ENCODE measurements at regions not wholly inside any gene's neighbourhood (a gene's known extent, or its start where the extent isn't known, plus 50 kb on each side); places are given as distances from the start of the nearest gene placed in this dataset.

DNA sequence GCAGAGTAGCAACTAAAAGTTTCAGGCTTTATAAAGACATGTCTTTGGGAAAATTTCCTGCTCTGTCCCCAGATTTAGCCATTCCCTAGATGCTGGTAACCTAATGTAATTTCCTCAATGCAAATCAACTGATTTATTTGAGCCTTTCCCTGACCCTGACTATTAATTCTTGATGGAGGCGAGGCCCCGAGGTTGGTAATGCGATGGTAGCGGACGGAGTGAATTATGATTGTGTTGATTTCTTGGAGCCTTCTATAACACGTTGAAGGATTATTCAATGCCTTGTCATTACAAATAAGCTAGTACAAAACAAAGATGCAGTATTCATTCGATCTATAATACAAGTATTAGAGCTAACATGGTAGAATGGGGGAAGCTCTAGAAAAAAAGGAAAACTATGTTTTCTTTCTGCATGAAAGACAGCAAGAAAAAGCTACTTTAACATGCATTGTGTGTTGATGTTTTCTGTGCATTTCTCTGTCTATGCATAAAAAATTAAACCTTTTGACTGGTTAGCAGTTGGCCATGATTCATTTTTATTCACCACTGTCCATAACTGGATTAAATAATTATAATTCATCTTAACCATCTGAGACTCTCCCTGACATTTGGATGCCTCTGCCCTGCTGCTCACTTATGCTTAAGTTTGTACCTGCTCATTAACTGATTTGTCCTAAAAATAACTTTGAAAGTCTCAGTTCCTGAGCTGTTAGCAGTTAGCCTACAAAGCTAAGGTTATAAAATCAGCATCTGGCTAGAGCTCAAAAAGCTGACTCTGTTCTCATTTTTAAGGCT is 490.2 kb upstream of the NUDT12 start:
- Histone ChIP-seq H3K9me2 (ENCODE audit: low read depth, low read length) (no peaks in the 10 kb centered on the region), H3K79me2 (ENCODE audit: insufficient read depth, low read length) (no peaks in the 10 kb centered on the region), H3K4me2 (ENCODE audit: low read length) (no peak overlapping the region), H3F3A (ENCODE audit: insufficient read depth, low read length) (no peaks in the 10 kb centered on the region), H3K27ac (ENCODE audit: low read depth, low read length, poor library complexity, severe bottlenecking) (no peak overlapping the region), H3K4me3 (ENCODE audit: low read depth, low read length, poor library complexity, severe bottlenecking) (no peak overlapping the region), H2AFZ (ENCODE audit: low read length) (no peak overlapping the region), H3K9me3 (ENCODE audit: low read length) (no peaks in the 10 kb centered on the region), H3K4me1 (ENCODE audit: insufficient read depth, low read length, severe bottlenecking) (no peaks in the 10 kb centered on the region), H3K9ac (ENCODE audit: low read length) (no peak overlapping the region), H3K27me3 (ENCODE audit: insufficient read depth, low read length) (no peaks in the 10 kb centered on the region), H3K36me3 (ENCODE audit: insufficient read depth, low read length) (no peaks in the 10 kb centered on the region), H4K20me1 (ENCODE audit: insufficient read depth, low read length) (no peaks in the 10 kb centered on the region)
- no peak for TF ChIP-seq EZH2 (IDR thresholded peaks at IDR 0.05; ENCODE audit: borderline replicate concordance, low read length)
- TF ChIP-seq, protein P1, sequence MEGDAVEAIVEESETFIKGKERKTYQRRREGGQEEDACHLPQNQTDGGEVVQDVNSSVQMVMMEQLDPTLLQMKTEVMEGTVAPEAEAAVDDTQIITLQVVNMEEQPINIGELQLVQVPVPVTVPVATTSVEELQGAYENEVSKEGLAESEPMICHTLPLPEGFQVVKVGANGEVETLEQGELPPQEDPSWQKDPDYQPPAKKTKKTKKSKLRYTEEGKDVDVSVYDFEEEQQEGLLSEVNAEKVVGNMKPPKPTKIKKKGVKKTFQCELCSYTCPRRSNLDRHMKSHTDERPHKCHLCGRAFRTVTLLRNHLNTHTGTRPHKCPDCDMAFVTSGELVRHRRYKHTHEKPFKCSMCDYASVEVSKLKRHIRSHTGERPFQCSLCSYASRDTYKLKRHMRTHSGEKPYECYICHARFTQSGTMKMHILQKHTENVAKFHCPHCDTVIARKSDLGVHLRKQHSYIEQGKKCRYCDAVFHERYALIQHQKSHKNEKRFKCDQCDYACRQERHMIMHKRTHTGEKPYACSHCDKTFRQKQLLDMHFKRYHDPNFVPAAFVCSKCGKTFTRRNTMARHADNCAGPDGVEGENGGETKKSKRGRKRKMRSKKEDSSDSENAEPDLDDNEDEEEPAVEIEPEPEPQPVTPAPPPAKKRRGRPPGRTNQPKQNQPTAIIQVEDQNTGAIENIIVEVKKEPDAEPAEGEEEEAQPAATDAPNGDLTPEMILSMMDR (IDR thresholded peaks at IDR 0.05; ENCODE audit: low read length), result no peak

- H3K9me3 ChIP-seq (ENCODE audit: low read length), result no peaks in the 10 kb centered on the region
- no peaks in the 10 kb centered on the region for H3F3A ChIP-seq (ENCODE audit: insufficient read depth, low read length)
- H3K4me1 ChIP-seq (ENCODE audit: insufficient read depth, low read length, severe bottlenecking), result no peaks in the 10 kb centered on the region
- no peaks in the 10 kb centered on the region for H4K20me1 ChIP-seq (ENCODE audit: insufficient read depth, low read length)
- H3K4me2 ChIP-seq (ENCODE audit: low read length), result no peak overlapping the region
- no peaks in the 10 kb centered on the region for H3K36me3 ChIP-seq (ENCODE audit: insufficient read depth, low read length)
- no peaks in the 10 kb centered on the region for H3K9me2 ChIP-seq (ENCODE audit: low read depth, low read length)
- H3K9ac ChIP-seq (ENCODE audit: low read length), result no peak overlapping the region
- no peak overlapping the region for H2AFZ ChIP-seq (ENCODE audit: low read length)
- TF ChIP-seq, protein P1 (IDR thresholded peaks at IDR 0.05; ENCODE audit: low read length), result no peak
- no peak for TF ChIP-seq EZH2 (IDR thresholded peaks at IDR 0.05; ENCODE audit: borderline replicate concordance, low read length)
- H3K4me3 ChIP-seq (ENCODE audit: low read depth, low read length, poor library complexity, severe bottlenecking), result no peak overlapping the region
- no peaks in the 10 kb centered on the region for H3K27me3 ChIP-seq (ENCODE audit: insufficient read depth, low read length)
- no peaks in the 10 kb centered on the region for H3K79me2 ChIP-seq (ENCODE audit: insufficient read depth, low read length)
- H3K27ac ChIP-seq (ENCODE audit: low read depth, low read length, poor library complexity, severe bottlenecking), result no peak overlapping the region
Measured at GRCh38 chr5:104050436-104050835, 487.8 kb upstream of the NUDT12 start.

- Histone ChIP-seq H3K36me3 (ENCODE audit: insufficient read depth, low read length) (no peaks in the 10 kb centered on the region), H3F3A (ENCODE audit: insufficient read depth, low read length) (no peaks in the 10 kb centered on the region), H3K4me3 (ENCODE audit: low read depth, low read length, poor library complexity, severe bottlenecking) (no peak overlapping the region), H3K4me1 (ENCODE audit: insufficient read depth, low read length, severe bottlenecking) (no peaks in the 10 kb centered on the region), H3K27ac (ENCODE audit: low read depth, low read length, poor library complexity, severe bottlenecking) (no peak overlapping the region), H2AFZ (ENCODE audit: low read length) (no peak overlapping the region), H3K9me2 (ENCODE audit: low read depth, low read length) (no peaks in the 10 kb centered on the region), H3K9me3 (ENCODE audit: low read length) (no peaks in the 10 kb centered on the region), H3K9ac (ENCODE audit: low read length) (no peak overlapping the region), H3K27me3 (ENCODE audit: insufficient read depth, low read length) (no peaks in the 10 kb centered on the region), H3K79me2 (ENCODE audit: insufficient read depth, low read length) (no peaks in the 10 kb centered on the region), H3K4me2 (ENCODE audit: low read length) (no peak overlapping the region), H4K20me1 (ENCODE audit: insufficient read depth, low read length) (no peaks in the 10 kb centered on the region)
- TF ChIP-seq, protein P1 (IDR thresholded peaks at IDR 0.05; ENCODE audit: low read length), result no peak
- no peak for TF ChIP-seq EZH2 (IDR thresholded peaks at IDR 0.05; ENCODE audit: borderline replicate concordance, low read length)
Measured at GRCh38 chr5:104049752-104050151, 487.2 kb upstream of the NUDT12 start.
